GM19463 (cell line): ENCODE measurements at regions not wholly inside any gene's neighbourhood (a gene's known extent, or its start where the extent isn't known, plus 50 kb on each side); places are given as distances from the start of the nearest gene placed in this dataset.

Source experiments
- ATAC-seq: cut with Tn5 transposase; IDR thresholded peaks from one replicate; pipeline ENCODE4 v1.9.1; 2021; ENCODE audit warnings: mild to moderate bottlenecking, moderate library complexity; ENCODE audit not compliant: unreplicated experiment

DNA sequence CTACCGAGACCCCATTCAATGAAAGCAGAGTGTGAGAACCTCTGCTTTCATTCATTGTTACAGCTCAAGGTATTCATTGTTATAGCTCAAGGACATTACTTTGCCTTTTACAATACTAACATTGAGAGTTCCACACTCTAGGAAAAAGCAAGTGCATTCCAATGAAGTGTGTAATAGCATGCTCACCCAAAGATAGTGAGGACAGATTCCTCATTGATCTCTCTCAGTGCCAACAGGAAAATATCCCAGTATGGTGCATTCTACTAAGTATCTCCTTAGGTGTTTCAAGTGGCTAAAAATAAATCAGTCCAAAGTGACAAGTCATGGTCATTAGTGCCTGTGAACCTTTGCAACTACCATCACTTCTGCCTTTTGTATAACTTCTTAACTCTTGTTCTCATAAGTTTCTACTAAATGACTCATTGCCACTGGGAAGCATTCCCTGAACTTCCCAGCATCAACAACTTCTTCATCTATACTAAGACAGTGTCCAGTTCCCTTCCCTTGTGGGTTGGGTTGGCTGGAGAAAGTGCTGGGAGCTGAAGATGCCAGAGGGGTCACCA is 140.7 kb upstream of the STXBP5 start:
- ATAC-seq, result no peak

DNA sequence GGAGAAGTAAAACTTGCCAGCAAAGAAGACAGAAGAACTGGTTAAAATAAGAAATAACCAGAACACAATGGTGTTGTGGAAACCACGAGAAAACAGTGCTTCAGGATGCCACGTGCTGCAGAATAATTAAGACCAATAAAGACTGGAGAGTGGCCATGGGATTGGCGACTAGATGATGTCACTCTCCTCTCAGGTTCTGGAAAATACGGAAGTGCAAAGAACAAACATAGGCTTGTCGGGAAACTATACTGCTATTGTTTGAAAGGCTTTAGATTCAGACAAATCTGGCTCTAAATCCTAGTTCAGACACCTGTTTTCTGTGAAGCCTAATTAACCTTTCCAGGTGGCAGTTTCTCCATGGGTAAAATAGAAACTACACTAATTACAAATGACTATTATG is 138.4 kb upstream of the STXBP5 start:
- no peak for ATAC-seq

DNA sequence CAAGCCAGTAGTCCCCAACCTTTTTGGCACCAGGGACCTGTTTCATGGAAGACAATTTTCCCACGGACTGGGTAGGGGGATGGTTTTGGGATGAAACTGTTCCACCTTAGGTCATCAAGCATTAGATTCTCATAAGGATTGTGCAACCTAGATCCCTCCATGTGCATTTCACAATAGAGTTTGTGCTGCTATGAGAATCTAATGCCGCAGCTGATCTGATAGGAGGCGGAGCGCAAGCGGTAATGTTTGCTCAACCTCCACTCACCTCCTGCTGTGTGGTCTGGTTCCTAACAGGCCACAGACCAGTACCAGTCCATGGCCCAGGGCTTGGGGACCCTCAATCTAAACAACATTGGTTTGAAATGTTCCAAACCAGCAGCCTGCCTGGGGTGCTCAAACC is 137.0 kb upstream of the STXBP5 start:
- ATAC-seq, result no peak

DNA sequence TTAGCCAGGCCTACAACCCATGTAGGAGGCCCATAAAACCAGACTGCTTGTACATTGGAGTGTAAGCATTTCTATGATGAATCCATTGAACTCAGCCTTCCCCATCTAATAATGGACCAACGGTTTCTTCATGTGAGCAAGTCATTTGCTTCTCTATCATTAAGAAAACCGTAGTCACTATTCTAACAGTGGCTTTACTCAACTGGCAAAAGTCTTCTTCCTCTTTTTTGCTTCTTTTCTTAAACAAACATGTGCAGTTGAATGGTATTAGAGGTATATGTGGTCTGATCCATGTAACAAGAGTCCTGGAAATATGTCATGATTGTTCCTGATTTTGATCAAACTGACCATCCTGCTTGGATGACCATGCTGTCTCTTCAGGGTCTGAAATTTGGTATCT is 132.4 kb upstream of the STXBP5 start:
- ATAC-seq, result no peak

DNA sequence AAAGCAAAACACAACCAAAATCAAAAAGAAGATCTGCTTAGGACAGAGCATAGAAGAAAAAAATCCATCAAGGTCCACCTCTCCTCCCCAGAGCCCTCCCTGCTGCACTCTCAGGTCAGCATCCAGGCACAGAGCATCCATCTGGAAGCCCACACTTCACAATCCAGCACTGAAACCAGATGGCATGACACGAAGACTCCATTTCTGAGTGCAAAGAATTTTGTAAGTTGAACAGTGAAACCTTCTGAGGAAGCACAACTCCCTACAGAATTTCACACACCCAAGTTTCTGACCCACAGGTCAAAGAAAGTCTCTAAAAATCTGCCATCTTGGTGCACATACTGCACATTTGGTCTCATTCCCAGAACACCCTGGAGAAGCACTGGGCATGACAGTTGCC is 128.8 kb upstream of the STXBP5 start:
- ATAC-seq, result no peak

DNA sequence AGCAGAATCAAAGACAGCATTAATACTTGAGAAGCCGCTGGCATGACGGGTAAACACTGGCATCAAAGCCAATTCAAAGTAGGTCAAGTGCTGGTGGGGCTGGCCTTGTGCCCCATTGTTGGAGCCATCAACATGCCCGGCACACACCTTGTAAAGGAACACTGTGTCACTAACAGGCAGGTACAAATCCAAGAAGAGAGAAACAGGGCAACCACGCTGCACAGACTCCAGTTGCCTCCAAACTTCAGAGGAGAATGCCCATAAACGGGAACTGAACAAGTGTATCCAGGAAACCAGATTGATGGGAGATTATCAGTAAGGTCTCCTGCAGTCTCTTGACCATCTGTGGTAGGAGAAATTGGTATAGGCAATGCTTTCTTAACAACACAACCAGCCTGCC is 127.0 kb upstream of the STXBP5 start:
- ATAC-seq, result no peak

DNA sequence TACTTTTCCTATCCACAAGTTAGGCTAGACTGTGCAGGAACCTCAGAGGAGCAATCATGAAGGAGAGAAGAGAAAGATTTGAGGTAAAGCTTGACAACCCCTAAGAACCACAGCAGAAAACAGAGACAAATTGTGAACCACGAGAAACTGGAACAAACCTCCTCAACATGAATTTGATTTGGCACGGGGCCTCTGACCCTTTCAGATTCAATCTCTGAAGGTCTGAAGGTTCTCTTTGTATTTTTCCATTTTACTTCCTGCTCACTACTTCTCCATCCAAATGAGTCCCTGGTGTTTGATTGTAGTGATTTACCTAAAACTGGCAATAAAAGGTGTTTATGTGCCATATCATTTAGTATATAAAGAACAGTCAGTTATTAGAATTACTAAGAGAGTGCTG is 126.1 kb upstream of the STXBP5 start:
- ATAC-seq, result no peak

DNA sequence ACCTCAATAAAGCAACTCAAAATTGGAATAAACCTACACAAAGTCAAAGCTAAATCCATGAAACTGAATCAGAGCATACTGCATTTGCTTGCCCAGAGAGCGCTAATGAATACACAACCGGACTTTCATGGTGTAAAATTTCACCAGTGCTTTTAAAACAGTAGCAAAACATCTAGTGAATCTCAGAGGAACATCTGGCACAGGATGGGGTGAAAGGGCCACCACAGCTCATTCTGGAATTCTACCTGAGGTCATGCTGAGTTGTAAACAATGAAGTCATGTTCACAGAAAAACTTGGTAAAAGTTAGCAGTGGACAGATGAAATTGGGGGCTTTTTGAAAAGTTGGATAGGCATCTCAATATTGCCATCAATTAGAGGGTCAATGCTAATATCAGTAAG is 125.6 kb upstream of the STXBP5 start:
- no peak for ATAC-seq

DNA sequence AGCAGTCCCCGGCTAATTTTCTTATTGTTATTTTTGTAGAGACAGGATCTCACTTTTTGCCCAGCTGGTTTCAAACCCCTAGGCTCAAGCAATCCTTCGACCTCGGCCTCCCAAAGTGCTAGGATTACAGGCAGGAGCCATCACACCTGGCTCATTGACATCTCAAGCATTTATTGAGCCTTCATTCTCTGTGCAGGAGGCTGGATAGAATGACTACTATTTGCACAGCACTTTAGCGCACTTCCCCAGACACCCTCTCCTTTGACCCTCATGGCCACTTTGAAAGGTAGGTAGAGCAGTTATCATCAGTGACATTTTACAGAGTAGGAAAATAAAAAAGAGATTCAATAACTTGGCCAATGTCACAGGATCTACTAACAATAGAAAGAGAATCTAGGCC is 124.0 kb upstream of the STXBP5 start:
- ATAC-seq, result no peak

DNA sequence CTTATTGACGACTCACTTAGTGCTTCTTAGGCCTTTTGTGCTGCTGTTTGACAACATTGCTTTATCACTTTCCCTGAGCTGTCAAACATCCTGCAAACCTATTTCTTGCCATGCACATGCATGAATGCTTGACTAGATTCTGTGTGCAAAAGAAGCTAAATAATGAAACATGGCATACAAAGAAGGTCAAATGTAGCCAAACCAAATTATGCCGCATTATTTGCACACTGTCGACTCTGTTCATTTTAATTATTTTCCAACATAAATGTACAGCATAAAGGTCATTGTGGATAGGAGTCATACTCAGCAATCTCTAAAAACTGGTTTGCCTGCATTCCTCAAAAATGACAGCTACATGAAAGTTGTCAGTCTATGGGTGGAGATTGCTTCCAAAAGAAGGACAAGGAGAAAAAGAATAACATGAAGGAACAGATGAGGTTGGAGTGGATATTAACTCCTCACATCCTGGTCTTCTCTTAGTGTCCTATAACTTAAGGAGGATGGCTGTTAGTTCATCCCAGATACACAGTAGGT is 123.1 kb upstream of the STXBP5 start:
- ATAC-seq, result no peak

DNA sequence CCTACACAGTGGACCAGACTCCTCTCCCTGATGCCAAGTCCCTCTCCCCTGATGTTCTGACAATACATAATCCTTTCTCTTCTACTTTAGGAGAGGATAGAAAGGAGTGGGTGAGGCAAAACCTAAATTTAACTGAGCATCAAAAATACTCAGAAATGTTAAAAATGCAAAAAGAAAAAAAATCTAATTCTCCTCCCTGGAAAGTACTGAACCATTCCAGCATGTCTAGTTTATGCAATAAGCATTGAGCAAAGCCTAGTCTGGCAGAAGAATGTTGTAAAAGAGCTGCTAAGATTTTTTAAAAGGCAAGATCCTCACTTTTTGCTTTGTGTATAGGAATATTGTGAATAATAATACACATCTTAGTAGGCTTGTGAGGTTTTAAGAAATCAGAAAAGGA is 116.6 kb upstream of the STXBP5 start:
- ATAC-seq, result no peak

DNA sequence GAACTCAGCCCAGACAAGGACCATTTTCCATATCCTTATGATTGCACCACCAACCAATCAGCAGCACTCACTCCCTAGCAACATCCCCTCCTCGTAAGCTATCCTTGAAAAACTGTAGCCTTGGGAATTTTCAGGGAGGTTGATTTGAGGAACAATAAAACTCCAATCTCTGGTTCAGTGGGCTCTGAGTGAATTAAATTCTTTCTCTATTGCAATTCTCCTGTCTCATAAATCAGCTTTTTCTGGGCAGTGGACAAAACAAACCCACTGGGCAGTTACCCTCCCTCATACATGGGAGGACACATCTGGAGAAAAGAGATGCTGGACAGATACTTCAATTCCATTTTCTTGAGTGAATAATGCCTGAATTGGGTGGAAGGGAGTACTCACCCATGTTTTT is 115.4 kb upstream of the STXBP5 start:
- ATAC-seq, result no peak

DNA sequence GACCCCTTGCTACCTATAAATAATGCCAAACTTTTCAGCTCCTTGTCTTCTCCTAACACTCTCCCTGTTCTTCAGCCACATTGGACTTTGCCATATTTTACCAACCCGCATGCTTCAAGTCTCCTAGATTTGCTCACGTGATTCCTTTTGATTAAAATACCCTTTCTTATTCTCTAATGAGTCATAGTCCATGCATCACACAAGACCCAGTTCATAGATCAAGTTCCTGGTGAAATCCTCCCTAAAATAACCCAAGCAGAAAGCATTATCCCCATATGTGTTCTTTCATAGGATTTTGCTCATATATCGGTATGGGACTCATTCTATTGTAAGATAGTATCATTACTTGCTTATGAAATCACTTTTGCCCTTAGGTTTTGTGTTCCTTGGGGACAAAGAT is 108.9 kb upstream of the STXBP5 start:
- ATAC-seq, result no peak

DNA sequence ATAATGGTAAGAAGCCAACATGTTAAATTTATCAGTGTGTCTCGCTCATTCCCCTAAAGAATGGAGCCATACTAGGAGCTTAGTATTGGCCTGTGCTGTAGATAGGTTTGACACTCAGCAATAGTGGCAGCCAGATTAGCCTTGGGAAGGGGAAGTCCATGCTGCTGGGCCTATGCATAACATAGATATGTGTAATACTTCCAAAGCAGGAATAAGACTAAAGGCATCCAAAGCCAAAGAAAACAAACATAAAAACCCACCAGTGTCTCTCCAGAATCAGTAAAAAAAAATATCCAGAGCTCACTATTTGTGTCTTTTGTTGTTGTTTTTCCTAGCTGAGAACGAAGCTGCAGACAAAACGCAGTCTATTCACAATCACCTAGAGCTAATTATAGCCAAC is 104.2 kb upstream of the STXBP5 start:
- no peak for ATAC-seq

DNA sequence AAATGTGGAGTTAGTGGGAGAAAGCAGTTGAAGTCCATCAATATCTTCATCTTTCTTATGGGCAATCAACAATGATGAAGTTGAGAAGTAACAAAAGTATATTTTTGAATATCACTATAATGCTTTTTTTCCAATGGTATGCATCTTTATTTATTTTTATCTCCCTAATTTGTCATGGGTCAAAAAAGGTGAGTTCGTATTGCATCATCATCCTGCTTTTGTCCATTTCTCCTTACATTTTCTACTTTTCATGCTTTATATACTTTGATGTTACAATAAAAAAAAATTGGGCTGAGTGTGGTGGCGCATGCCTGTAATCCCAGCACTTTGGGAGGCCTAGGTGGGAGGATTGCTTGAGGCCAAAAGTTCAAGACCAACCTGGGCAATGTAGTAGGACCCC is 101.2 kb upstream of the STXBP5 start:
- ATAC-seq, result no peak

DNA sequence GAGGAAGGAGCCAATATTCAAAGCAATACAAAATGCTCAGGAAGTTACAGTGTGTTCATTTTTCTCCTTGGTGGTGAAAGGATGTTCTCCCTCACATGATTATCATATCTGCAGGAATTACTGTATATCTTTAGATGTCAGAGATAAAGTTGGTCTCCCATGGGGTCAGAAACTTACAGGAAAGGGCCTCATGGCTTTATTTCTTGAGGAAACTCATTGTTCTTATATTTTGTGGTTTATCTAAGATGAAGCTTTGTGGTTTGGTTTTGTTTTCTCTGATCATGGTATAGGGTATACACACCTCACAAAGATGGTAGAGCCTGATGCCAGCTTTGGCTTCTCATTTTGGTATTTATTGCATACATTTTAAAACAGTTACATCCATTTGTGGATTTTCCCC is 100.5 kb upstream of the STXBP5 start:
- no peak for ATAC-seq

DNA sequence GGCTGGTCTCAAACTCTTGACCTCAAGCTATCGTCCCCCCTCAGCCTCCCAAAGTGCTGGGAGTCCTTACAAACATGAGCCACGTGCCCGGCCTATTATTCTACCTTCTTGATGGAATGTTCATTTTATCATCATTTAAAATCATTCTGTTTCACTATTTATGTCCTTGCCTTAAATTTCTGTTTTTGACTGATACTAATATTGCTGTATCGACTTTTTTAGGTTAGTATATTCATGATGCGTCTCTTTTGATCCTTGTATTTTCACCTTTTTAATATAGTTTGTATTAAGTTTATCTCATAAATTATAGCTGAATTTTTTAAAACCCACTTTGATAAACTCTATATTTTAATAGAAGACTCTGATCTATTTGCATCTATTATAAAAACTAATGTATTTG is 98.4 kb upstream of the STXBP5 start:
- ATAC-seq, result no peak

DNA sequence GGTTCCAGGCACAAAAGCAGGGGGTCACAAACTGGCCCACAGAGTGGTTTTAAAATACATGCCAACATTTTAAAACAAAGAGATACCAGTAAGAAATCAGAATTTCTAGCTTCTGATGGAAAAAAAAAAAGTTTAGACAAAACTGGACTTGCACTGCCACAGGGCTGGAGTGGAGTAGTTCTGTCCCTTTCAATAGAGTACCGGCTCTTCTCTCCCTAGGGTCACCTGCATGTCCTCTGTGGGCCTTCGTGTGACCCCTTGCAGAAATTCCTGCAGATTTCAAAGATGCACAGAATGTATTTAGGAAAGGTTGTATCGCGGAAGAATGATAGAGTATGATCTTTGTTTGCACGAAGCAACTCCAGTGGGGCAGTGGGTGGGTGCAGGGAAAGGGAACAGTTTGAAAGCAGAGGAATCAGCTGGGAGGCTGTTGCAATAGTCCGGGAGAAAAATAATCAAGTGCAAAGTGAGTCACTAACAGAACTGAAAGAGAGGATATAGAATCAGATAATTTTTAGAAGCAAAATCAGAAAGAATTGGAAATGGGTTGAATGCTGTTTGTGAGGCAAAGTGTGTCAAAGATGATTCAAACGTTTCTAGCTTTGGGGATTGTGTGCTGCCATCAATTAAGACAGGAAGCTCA is 97.3 kb upstream of the STXBP5 start:
- no peak for ATAC-seq

DNA sequence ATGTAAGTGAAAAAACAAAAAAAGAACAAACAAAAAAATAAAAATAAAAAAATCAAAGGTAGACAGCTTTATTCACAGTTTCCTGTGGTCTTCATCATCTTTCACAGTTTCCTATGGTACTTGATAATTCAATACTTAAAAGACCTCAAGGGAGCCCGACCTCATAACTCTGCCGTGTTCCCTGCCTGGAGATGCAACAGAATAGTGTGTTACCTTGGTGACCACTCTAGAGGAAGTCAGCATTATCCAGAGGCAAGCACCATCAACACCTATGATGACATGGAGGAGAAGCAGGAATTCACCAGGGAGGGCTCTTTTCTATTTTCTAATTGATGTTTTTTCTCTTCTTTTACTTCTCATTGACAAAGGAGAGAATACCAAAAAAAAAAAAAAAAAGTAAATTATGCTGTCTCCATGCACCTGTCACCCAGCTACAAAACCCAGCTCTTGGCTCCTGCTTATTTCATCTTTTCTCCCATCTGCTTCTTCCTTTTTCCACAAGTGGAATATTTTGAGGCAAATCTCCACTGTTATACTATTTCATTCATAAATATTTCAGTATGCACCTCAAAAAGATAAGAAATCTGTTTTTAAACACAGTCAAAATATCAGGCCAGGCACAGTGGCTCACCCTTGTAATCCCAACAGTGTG is 95.8 kb upstream of the STXBP5 start:
- no peak for ATAC-seq

DNA sequence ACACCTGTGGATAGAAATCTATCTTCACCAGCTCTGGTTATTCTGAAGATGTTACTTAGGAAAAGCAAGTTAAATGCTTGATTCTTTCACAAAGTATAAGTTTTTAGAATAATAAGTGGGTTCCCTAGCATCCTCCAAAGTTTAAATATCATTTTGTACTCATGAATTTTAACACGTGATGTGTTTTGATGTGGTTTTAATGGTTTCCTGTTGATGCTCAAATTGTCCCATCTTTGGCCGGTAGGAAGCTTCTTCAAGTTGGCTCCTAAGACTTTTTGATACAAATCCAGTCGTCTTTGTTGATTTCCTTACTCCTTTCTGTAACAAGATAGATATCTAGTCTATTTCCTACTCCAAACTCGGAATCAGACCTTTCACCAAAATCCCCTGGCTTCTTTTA is 94.5 kb upstream of the STXBP5 start:
- no peak for ATAC-seq

DNA sequence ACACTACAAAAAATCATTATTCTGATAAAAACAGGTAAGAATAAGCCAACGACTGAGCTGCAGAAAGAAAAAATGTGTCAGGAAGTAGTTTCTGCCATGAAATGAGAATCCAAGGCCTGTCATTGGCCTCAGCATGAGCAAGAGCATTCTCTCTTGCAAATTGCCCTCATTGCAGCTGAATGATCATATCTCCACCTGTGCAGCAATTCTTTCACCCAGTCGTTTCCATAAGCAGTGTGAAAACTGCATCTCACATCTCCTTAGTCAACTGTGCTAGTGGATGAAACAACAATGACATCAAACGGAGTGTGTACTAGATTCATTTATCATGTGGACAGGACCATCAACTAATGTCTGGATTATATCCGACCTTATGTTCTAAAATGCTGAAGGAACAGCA is 88.2 kb upstream of the STXBP5 start:
- no peak for ATAC-seq

DNA sequence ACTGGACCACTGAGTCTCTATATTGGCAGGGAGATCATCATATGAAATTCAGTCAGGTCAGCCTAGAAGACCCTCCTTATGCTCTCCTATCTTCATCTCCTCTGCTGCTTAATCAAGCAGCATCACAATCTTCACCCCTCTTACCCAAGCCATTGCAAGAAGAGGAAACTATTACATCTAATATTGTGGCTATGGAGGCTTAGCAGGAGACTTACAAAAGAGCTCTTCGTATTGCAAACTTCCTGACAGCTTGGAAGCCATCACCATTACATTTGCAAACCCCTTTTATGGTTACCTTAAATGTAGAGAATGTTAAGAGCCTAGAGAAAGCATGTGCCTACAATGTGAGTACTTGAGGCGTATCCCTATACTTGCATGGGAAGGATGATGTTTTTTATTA is 87.2 kb upstream of the STXBP5 start:
- no peak for ATAC-seq

DNA sequence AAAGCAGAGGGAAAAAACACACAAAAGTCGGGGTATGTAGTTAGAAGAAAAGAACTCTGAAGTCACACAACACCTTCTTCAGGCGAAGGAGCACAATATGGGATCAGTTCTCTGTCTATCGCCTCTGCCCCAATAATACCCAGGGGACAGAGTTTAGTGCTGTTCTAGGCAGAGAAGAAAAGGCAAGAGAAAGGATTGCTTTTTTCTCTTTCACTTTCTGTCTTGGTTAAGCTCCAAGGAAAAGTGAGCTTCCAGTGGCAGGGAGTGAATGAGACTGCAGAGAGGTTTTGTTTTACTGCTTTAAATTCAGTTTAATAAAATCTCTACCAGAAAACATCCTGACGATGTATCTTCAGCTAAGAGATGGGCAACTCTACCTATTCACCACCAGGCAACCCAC is 86.6 kb upstream of the STXBP5 start:
- ATAC-seq, result no peak
